Spinal cord (tissue), 9 donors: ENCODE measurements at regions not wholly inside any gene's neighbourhood (a gene's known extent, or its start where the extent isn't known, plus 50 kb on each side); places are given as distances from the start of the nearest gene placed in this dataset.
"Not testable (repeated sequence)": the region's sequence is repeated elsewhere in the genome, so short reads cannot be mapped to it uniquely, and the experiment has no call there.

Experiments used
- DNase-seq, 6 donors: peaks; one replicate each; pipeline versions ENCODE4 v3.0.0 to v3.0.0-alpha.2; 2013 to 2015; ENCODE audit warnings: low spot score in 6 of 6, low read depth in 4 of 6
- H3K27ac ChIP-seq: one replicate; pipeline ENCODE4 v1.5.1; 2013; ENCODE audit warnings: low read depth, low read length, control low read depth
- H3K27me3 ChIP-seq: one replicate; pipeline ENCODE4 v1.6.1; 2013; ENCODE audit warnings: low read length; ENCODE audit not compliant: control insufficient read depth, insufficient read depth
- H3K36me3 ChIP-seq: one replicate; pipeline ENCODE4 v1.6.1; 2013; ENCODE audit warnings: low read length; ENCODE audit not compliant: control insufficient read depth, insufficient read depth
- H3K4me1 ChIP-seq: one replicate; pipeline ENCODE4 v1.6.1; 2013; ENCODE audit warnings: low read length; ENCODE audit not compliant: control insufficient read depth, insufficient read depth
- H3K4me3 ChIP-seq: one replicate; pipeline ENCODE4 v1.5.1; 2013; ENCODE audit warnings: low read depth, low read length, control low read depth
- H3K9me3 ChIP-seq: one replicate; pipeline ENCODE4 v1.6.1; 2013; ENCODE audit warnings: low read length; ENCODE audit not compliant: control insufficient read depth, insufficient read depth
- WGBS: methylation state at CpG from one replicate; pipeline ENCODE4 v1.1.5; 2013; ENCODE audit warnings: missing lambda C conversion rate; ENCODE audit not compliant: insufficient coverage; 5-methylcytosine and 5-hydroxymethylcytosine counted together
- donor health status: healthy.

GRCh38 chr2:144003460-144004075 is 516.4 kb downstream of the ZEB2 start:
- H3K27ac ChIP-seq = no peak overlapping the region
- H3K4me3 ChIP-seq = no peak overlapping the region
- H3K27me3 ChIP-seq = no peaks in the 10 kb centered on the region
- DNase-seq = peak in 1 of 6 donors; percentile 54
- no CpG with 5 or more reads among the region's 2 CpGs for WGBS
- H3K36me3 ChIP-seq = no peaks in the 10 kb centered on the region
- no peaks in the 10 kb centered on the region for H3K4me1 ChIP-seq
- H3K9me3 ChIP-seq = no peaks in the 10 kb centered on the region

GRCh38 chr2:143996974-143997373 is 522.9 kb downstream of the ZEB2 start:
- Histone ChIP-seq H3K4me3 (no peak overlapping the region), H3K9me3 (no peaks in the 10 kb centered on the region), H3K4me1 (no peaks in the 10 kb centered on the region), H3K27me3 (no peaks in the 10 kb centered on the region), H3K36me3 (no peaks in the 10 kb centered on the region), H3K27ac (no peak overlapping the region)
- no peak for DNase-seq
- no CpG with 5 or more reads among the region's 2 CpGs for WGBS

DNA sequence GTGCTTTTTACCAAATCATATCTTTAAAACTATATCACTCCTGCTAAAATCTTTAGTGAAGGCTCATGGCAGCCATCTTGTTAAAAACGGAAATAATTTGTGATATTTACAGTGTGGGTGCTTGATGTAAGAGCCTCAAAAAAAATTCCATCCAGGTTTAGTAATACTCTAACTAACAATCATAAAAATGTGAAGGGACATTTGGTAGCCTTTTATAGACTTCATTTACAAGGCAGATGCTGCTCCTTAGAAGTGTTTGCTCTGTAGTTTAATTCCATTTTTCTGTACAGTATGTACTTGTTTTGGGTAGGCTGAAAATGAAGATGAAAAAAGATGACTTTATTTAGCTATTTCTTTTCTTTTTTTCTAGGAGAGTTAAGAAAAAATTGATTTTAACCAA is 525.0 kb downstream of the ZEB2 start:
- Histone ChIP-seq H3K36me3 (no peaks in the 10 kb centered on the region), H3K4me1 (no peaks in the 10 kb centered on the region), H3K4me3 (no peak overlapping the region), H3K9me3 (peaks cover 2% of the 10 kb centered on the region), H3K27me3 (no peaks in the 10 kb centered on the region), H3K27ac (no peak overlapping the region)
- DNase-seq = peak in 1 of 6 donors; percentile 24
- WGBS = no CpG with 5 or more reads among the region's 1 CpG

DNA sequence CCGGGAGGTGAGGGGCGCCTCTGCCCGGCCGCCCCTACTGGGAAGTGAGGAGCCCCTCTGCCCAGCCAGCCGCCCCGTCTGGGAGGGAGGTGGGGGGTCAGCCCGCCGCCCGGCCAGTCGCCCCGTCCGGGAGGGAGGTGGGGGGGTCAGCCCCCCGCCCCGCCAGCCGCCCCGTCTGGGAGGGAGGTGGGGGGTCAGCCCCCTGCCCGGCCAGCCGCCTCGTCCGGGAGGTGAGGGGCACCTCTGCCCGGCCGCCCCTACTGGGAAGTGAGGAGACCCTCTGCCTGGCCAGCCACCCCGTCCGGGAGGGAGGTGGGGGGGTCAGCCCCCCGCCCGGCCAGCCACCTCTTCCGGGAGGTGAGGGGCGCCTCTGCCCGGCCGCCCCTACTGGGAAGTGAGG is 528.3 kb downstream of the ZEB2 start:
- not testable (repeated sequence) for H3K4me3 ChIP-seq, H3K4me1 ChIP-seq, H3K27ac ChIP-seq, DNase-seq, H3K9me3 ChIP-seq, H3K27me3 ChIP-seq, H3K36me3 ChIP-seq
- 98% methylated on average over 16 of the region's 30 CpGs for WGBS

DNA sequence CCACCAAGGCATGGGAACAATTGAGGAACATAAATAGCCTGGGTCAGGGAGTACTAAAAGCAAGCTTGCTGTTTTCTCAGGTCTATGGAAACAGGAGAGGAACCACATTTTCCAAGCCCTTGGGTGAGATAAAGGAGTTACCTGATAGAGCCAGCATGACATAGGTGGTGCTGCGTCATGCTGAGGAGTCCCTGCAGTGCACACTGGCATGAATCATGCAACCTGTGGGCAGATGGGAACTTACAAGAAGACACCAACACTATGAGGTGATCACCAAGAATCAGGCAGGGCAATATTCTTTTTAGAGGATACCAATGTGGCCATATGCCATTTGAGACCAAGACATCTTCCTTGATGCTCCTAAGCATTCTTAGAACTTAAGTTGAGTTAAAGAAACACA is 531.8 kb downstream of the ZEB2 start:
- Histone ChIP-seq H3K9me3 (peaks cover 2% of the 10 kb centered on the region), H3K4me1 (no peaks in the 10 kb centered on the region), H3K36me3 (no peaks in the 10 kb centered on the region), H3K4me3 (no peak overlapping the region), H3K27me3 (no peaks in the 10 kb centered on the region), H3K27ac (no peak overlapping the region)
- DNase-seq = no peak
- 100% methylated on average over 1 of the region's 1 CpG for WGBS

DNA sequence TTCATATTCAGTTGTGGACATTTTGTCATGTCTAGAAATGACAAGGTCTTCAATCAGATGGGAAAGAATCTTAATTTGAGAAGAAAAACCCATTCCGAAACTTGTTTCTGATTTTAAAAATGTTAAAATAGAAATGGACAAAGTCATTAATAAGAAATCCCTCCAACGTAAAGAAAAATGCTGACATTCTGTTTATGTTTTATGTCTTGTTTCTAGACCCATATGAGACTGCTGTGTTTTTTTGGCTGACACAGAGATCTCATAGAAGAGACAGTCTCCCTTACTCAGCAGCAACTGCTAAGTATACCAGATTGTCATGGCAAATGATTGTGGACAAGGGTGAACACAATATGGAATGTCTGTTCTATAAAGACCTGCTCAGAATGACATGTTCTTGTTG is 538.5 kb downstream of the ZEB2 start:
- WGBS = no CpG with 5 or more reads among the region's 2 CpGs
- no peaks in the 10 kb centered on the region for H3K9me3 ChIP-seq
- peak in 1 of 6 donors; percentile 22 for DNase-seq
- H3K36me3 ChIP-seq = no peaks in the 10 kb centered on the region
- no peak overlapping the region for H3K27ac ChIP-seq
- no peak overlapping the region for H3K4me3 ChIP-seq
- H3K27me3 ChIP-seq = no peaks in the 10 kb centered on the region
- H3K4me1 ChIP-seq = no peaks in the 10 kb centered on the region

DNA sequence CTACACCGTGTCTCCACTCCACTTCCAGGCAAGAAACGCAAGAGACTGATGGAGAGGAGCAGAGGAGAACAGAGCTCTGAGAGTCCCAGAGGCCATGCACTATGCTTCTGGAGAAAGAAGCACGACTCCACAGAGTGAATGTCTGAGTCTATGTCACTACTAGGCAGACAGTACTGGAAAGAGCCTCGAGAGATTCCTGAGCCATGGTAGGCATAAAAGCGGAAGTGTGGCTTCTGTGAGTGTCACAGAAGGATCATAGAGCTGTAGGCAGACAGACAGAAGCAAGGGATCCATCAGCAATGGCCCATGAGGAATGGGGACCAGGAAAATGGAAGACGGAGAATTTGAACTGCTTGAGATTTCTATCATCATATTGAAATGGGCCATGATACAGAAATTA is 542.6 kb downstream of the ZEB2 start:
- H3K36me3 ChIP-seq = no peaks in the 10 kb centered on the region
- no peaks in the 10 kb centered on the region for H3K9me3 ChIP-seq
- H3K27ac ChIP-seq = no peak overlapping the region
- no peaks in the 10 kb centered on the region for H3K4me1 ChIP-seq
- WGBS = 93% methylated on average over 3 of the region's 6 CpGs
- DNase-seq = no peak
- no peak overlapping the region for H3K4me3 ChIP-seq
- H3K27me3 ChIP-seq = no peaks in the 10 kb centered on the region

- H3K36me3 ChIP-seq = no peaks in the 10 kb centered on the region
- no peaks in the 10 kb centered on the region for H3K9me3 ChIP-seq
- H3K27ac ChIP-seq = no peak overlapping the region
- H3K4me1 ChIP-seq = no peaks in the 10 kb centered on the region
- WGBS = no CpG with 5 or more reads among the region's 1 CpG
- H3K27me3 ChIP-seq = no peaks in the 10 kb centered on the region
- DNase-seq = no peak
- H3K4me3 ChIP-seq = no peak overlapping the region
These were observed 544.7 kb downstream of the ZEB2 start for GRCh38 chr2:143975216-143975615.

DNA sequence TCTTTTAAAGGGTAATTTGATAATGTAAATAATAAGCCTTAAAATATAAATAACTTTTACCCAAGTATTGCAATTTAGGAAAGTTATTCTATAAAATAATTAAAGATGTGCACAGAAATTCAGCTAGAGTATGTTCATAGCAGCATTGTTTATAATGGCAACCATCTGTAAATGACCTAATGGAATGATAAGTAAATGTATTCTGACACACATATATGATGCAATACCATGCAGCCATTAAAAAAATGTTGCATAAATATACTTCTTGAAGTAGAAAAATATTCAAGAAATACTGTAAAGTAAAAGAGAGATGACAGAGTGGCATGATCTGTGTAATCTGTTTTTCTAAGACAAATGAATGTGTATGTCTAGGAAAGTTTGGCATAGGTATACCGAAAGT is 545.7 kb downstream of the ZEB2 start:
- no peaks in the 10 kb centered on the region for H3K36me3 ChIP-seq
- no peak overlapping the region for H3K27ac ChIP-seq
- no peaks in the 10 kb centered on the region for H3K27me3 ChIP-seq
- no CpG with 5 or more reads among the region's 1 CpG for WGBS
- DNase-seq = no peak
- no peak overlapping the region for H3K4me3 ChIP-seq
- no peaks in the 10 kb centered on the region for H3K4me1 ChIP-seq
- H3K9me3 ChIP-seq = no peaks in the 10 kb centered on the region

DNA sequence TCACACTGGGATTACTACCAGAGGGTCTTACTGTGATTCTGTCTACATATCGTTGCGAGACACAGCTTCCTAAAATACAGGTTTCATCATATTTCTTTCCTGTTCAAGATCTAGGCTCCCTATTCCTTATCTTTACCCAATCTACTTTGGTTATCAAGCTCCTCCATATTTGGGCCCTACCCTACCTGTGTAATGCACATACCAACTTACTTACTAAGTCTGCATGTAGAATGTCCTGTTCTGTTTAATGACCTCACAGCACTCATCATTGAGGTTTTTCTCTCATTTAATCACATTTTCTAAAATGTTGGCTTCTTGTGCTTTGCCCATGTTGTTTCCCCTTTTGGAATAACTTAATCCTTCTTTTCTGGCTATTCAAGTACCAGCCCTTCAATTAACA is 551.1 kb downstream of the ZEB2 start:
- Histone ChIP-seq H3K9me3 (no peaks in the 10 kb centered on the region), H3K4me3 (no peak overlapping the region), H3K27me3 (no peaks in the 10 kb centered on the region), H3K4me1 (no peaks in the 10 kb centered on the region), H3K36me3 (no peaks in the 10 kb centered on the region), H3K27ac (no peak overlapping the region)
- WGBS = 67% methylated on average over 1 of the region's 2 CpGs
- no peak for DNase-seq
